NCI-H524 (cell line): ENCODE measurements at regions not wholly inside any gene's neighbourhood (a gene's known extent, or its start where the extent isn't known, plus 50 kb on each side); places are given as distances from the start of the nearest gene placed in this dataset.
"Not testable (repeated sequence)": the region's sequence is repeated elsewhere in the genome, so short reads cannot be mapped to it uniquely, and the experiment has no call there.

Experiments
- DNase-seq, 2 experiments: peaks; one replicate each; lab custom pipeline; 2025; lab: John Stamatoyannopoulos, UW

GRCh38 chr4:155591738-155592143 lies 74.9 kb upstream of the GUCY1A1 start:
- DNase-seq = no peak

DNA sequence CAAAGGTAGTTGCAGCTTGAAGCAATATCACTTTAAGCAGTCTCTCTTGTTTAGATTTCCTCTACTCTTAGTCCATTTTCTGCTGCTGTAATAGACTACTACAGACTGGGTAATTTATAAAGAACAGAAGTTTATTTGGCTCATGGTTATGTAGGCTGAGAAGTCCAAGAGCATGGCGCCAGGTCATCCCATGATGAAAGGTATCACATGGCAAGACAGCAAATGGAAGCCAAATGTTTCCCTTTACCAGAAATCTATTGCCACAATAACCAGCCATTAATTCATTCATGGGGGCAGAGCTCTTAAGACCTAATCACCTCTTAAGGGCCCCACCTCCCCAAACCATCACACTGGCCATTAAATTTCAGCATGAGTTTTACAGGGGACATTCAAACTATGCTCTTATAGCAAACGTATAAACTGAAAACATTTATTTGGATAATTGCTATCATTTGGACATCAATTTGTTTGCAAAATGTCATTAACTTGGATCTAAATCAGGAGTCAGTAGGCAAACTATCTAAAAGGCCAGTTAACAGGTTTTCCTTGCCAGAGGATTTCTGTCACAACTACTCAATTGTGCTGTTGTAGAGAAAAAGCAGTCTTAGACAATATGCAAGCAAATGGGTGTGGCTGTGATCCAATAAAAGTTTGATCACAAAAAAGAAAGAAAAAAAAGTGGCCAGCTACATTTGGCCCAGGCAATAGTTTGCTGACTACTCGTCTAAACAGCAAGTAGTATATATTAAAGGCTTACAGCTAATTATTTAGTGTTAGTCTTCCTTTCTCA lies 75.7 kb upstream of the GUCY1A1 start:
- no peak for DNase-seq

GRCh38 chr4:155588437-155588836 lies 78.2 kb upstream of the GUCY1A1 start:
- no peak for DNase-seq

DNA sequence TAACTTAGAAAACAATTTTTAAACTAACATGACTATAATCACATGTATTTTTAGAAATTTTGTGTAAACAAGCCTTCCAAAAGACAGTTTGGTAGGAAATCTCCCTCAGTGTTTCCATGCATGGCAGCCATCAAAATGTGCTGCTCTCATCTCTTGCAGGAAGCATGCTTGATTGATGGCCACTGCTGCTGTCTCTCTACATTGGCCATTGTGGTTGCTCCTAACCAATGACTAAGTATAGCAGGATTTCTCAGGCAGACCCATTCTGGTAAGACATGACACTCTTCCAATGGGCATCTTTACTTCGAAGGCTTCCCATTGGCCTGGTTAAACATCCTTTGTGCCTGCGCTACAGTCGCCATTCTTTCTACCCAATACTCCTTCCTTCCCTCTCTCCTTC lies 78.9 kb upstream of the GUCY1A1 start:
- no peak for DNase-seq

DNA sequence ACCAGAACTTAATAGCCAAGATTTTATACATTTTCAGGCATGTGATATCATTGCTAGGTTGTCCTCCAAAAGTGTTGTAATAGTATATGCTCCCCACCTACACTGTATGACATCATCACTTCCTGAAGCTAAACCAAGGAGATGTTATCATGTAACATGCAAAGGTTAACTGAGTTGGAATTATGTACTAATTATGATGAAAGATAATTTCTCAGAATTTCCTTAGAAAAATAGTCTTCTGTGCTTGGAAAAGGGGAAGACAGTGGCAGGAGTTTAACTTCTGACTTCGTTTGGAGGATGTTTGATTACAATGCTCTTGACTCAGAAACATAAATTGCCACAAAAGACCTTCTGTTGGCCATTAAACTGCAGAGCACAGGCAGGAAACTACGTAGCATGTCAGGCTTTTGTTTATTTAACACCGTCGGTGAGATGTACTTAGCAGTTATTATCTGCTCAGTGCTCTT lies 83.6 kb upstream of the GUCY1A1 start:
- DNase-seq = no peak

GRCh38 chr4:155582041-155582440 lies 84.6 kb upstream of the GUCY1A1 start:
- DNase-seq = no peak

DNA sequence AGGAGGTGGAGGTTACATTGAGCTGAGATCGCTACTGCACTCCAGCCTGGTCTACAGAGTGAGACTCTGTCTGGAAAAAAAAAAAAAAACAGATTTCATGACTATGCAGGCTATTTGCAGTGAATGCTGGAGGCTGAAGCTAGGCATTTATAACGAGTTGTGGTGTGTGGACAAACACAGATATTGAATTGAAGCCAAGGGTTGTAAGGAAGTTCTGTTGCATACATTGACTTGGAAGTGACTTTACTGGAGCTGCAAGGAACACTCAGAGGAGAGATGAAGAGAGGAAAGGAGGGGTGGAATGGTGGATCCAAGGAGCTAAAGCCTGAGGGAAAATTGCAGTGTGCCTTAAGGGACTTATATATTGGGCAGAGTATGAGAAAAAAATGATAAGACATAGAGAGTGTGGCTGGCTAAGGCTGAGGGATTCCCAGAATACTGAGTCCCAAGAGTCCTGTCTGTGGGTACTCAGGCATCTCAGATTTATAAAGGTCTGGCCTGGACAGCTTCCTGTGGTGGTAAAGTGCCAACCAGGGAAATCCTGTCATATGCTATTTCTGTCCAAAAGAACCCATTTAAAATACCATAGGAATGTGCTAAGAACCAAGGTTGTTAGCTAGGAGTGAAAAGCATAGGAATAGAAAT lies 87.8 kb upstream of the GUCY1A1 start:
- no peak for DNase-seq

- no peak for DNase-seq
Observed at GRCh38 chr4:155578219-155578618, 88.4 kb upstream of the GUCY1A1 start.

GRCh38 chr4:155574329-155574728 lies 92.3 kb upstream of the GUCY1A1 start:
- DNase-seq = not testable (repeated sequence)

GRCh38 chr4:155573126-155573525 lies 93.5 kb upstream of the GUCY1A1 start:
- DNase-seq = no peak

DNA sequence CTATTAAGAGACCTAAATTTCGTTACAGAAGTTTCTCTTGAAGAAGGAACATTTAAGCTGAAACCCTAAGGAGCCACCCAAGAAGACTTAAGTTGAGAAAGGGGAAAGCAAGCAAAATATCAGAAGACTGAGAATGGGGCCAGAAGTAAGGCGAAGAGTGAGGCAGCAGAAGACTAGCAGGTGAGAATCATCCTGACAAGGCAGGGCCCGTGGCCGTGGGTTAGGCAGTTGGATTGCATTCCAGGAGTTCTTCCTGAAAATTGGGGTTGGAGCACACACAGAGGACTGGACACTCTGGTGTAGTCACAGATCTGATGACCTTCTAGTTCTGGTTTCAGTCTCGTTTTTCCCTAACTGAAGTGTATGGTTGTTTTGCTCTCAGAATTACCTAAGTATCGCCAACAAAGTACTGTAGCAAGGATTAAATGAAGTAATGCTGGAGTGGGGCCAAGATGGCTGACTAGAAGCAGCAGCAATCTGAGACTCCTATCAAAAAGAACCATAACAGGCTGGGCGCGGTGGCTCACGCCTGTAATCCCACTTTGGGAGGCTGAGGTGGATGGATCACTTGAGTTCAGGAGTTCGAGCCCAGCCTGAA lies 94.4 kb upstream of the GUCY1A1 start:
- DNase-seq = no peak

DNA sequence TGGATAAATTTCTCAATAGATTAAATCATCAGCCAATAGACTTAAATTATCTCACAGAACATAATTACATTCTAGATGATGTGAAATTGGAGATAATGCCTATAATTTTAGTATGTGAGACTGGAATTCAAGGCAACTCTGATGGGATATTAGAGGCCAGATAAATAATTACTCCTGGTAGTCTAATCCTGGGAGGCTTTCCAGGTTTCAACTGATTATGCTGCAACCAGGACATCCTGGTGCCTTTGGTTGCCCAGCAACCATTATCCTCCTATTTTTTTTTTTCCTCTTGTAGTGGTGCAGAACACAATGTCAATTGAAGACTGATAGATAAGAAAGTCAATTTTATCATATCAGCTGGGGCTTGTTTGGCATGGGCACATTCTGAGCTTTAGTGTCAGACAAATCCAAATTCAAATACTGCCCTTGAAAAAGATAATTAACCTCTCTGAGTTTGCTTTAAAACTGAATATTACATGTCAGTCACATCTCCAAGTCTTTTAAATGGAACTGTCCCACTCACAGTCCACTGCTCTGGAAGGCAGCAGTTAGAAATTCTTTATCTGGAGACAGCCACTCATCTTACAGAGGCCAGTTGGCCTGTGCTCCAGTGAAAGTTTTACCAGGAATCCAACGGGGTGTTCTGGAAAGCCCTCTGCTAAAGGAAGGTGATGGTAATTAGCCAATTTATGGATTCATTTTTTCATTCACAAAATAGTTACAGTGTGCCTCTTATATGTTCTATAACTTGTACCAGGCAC lies 95.3 kb upstream of the GUCY1A1 start:
- DNase-seq = no peak

DNA sequence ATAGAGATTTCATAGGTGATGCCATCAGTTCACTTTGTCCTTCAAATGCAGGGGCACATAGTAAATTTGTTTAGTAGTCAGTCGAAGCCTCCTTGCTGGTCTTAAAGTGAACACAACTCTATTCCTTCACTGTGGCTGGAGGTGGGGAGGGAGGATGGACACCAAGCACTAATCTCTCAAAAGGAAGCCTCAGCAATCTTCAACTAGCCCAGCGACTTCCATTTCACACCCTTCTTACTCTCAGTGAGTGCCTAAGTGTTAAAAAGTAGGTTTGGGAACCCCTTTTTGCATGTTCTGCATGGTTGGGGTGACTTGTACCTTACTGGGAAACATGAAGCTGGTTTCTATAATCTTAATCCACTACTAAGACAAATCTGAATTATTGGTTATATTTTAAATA lies 96.0 kb upstream of the GUCY1A1 start:
- DNase-seq = no peak

GRCh38 chr4:155569960-155570515 lies 96.6 kb upstream of the GUCY1A1 start:
- no peak for DNase-seq

DNA sequence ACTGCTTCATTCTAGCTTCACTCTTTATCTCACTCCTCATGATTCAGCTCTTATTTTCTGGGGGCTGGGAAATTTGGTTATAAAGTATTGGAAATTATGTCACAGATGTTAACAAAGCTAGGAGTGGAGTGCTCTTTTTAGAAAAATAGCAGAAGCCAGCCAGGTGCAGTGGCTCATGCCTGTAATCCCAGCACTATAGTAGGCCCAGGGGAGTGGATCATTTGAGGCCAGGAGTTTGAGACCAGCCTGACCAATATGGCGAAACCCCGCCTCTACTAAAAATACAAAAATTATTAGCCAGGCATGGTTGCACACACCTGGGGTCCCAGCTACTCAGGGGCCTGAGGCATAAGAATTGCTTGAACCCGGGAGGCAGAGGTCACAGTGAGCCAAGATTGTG lies 97.2 kb upstream of the GUCY1A1 start:
- DNase-seq = no peak

GRCh38 chr4:155568641-155569220 lies 97.9 kb upstream of the GUCY1A1 start:
- DNase-seq = no peak

- DNase-seq = no peak
Observed at GRCh38 chr4:155566354-155566753, 100.3 kb upstream of the GUCY1A1 start.

DNA sequence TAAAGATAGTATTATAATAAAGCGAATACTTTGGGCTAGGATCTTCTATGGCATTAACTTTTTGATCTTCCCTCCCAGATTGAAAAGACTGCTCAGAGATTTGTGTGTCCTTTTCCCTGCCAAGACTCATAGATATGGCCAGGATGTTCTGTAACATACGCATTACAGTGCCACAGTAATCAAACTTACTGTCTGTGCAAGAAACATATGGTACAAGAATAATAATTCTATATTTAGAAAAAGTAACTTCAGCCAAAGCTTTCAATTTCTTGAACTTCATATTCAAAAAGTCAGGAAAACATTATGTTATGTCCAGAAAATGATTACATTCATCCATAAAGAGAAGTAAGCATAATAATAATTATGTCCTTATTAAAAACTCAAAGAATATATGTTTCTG lies 100.9 kb upstream of the GUCY1A1 start:
- no peak for DNase-seq

DNA sequence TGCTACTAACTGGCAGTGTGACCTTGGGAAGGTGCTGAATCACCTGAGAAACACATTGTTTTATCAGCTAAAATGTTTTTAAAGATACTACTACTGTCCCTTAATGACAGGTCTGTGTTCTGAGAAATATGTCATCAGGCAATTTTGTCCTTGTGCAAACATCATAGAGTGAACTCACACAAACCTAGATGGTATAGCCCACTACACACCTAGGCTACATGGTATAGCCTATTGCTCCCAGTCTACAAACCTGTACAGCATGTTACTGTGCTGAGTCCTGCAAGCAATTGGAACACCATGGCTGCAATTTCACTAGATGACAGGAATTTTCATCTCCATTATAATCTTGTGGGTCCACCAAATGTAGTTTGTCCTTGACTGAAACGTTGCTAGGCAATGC lies 101.3 kb upstream of the GUCY1A1 start:
- DNase-seq = no peak

- DNase-seq = no peak
Observed at GRCh38 chr4:155564880-155565279, 101.8 kb upstream of the GUCY1A1 start.

DNA sequence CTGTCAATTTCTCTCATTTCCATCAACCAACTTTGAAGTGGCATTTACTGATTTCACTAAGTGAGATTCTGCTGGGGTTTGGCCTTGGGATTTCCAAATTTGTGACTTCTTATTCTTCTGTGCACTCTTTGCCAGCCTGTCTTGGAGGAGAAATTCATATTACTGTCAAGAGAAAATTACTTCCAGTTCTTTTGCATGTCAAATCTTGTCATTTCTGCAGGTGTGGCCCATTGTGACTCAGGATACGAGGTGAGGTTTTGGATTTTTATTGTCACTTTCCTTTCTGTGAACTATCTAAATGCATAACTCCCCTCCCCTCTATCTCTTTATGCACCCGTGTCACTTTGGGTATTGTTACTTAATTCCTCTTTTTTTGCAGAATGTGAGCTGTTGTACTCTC lies 102.6 kb upstream of the GUCY1A1 start:
- DNase-seq = no peak

DNA sequence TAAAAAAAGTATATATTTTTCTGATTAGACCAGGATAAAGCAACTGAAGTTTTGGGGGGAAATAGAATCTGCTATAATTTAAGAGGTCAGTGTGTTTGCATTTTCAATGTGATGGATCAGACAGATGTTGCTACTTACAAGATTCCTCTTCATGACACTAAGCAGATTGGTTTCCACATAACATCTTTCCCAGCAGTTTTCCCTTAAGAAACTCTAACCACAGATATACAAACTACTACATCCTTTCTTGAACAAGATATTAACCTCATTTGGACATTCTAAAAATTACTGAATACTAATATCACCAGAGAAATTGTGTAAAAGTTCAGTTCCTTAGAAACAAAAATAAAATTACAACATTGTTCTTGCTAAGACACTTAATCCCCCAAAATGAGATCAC lies 106.7 kb upstream of the GUCY1A1 start:
- no peak for DNase-seq
